ENCODE measurements at regions not wholly inside any gene's neighbourhood (a gene's known extent, or its start where the extent isn't known, plus 50 kb on each side); places are given as distances from the start of the nearest gene placed in this dataset.
"Not testable (repeated sequence)": the region's sequence is repeated elsewhere in the genome, so short reads cannot be mapped to it uniquely, and the experiment has no call there.

DNA sequence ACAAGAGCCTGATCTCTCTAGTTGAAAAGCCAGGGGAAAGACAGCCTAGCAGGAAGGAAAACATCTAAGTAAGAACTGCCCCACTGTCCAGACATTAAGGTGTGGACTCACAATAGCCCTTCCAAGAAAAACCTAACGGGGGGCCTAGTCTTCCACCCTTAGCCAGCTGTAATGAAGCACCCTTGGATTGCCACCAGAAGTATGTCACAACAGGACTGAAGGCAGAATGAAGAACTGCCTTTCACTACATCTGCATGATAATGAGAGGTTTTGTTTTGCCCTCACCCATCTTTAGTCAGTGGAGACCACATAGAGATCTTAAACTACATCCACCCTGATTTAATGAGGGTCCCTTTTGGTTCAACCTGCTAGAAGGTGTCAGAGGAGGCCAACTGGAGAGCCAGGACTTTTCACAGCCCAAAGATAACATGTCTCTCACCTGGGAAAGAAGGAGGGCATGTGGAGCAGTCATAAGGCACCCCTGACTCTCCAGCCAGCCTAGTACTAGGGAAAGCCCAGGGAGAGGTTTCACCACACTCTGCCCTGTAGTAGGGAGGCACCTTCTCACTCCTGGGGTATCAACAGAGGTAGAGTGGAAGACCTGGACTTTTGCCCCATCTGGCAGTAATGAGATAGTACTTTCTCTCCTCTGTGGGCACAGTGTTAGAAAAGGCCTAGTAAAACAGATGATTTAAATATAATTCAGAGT, 1017.4 kb upstream of the MANEA start:
- Mint-ChIP-seq H3K4me3 (no peak overlapping the region), H3K4me1 (no peaks in the 10 kb centered on the region), H3K27ac (no peak overlapping the region), H3K36me3 (no peaks in the 10 kb centered on the region), H3K9me3 (no peaks in the 10 kb centered on the region), H3K27me3 (ENCODE audit: insufficient read depth, low read depth) (peaks cover 4% of the 10 kb centered on the region)
- no peak overlapping the region for H3K4me3 ChIP-seq
- no peak overlapping the region for H3K27ac ChIP-seq
- no peak for DNase-seq (ENCODE audit: low spot score)
- H4K20me1 ChIP-seq (ENCODE audit: low read depth), result no peaks in the 10 kb centered on the region
- H3K27me3 ChIP-seq, result peaks cover 23% of the 10 kb centered on the region
- no peaks in the 10 kb centered on the region for H3F3A ChIP-seq (ENCODE audit: low read depth)
- no peak overlapping the region for H3K9ac ChIP-seq
- no peaks in the 10 kb centered on the region for H3K79me2 ChIP-seq (ENCODE audit: low read depth)
- TF ChIP-seq EZH2 (IDR thresholded peaks at IDR 0.05), result no peak
- TF ChIP-seq, protein P1, sequence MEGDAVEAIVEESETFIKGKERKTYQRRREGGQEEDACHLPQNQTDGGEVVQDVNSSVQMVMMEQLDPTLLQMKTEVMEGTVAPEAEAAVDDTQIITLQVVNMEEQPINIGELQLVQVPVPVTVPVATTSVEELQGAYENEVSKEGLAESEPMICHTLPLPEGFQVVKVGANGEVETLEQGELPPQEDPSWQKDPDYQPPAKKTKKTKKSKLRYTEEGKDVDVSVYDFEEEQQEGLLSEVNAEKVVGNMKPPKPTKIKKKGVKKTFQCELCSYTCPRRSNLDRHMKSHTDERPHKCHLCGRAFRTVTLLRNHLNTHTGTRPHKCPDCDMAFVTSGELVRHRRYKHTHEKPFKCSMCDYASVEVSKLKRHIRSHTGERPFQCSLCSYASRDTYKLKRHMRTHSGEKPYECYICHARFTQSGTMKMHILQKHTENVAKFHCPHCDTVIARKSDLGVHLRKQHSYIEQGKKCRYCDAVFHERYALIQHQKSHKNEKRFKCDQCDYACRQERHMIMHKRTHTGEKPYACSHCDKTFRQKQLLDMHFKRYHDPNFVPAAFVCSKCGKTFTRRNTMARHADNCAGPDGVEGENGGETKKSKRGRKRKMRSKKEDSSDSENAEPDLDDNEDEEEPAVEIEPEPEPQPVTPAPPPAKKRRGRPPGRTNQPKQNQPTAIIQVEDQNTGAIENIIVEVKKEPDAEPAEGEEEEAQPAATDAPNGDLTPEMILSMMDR (IDR thresholded peaks at IDR 0.05), result no peak
- TF ChIP-seq EZH2phosphoT487 (IDR thresholded peaks at IDR 0.05), result no peak
- no peak overlapping the region for H2AFZ ChIP-seq (replicated peaks)
- no peaks in the 10 kb centered on the region for H3K9me3 ChIP-seq (ENCODE audit: low read depth)
- H3K4me1 ChIP-seq, result no peaks in the 10 kb centered on the region
- H3K36me3 ChIP-seq, result no peaks in the 10 kb centered on the region
- H3K4me2 ChIP-seq, result no peak overlapping the region

DNA sequence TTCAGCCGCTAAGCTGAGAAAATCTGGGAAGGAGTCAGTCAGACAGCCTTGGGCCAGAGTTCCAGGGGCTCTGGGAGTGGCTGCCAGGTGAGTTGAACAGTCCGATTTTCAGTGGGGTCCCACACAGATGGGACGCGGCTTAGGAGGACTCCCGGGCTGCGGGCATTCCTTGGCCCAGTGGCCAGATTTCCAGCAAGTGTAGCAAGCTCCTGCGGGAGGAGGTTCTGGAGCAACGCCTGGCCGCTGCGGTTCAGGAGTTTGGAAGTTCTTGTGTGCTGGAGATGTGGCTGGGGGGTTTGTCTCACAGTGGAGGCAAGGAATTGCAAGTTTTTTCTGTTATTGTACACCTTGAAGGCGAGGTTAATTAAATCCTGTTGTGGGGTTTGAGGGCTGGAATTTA, 1020.1 kb upstream of the MANEA start:
- not testable (repeated sequence) for H3K79me2 ChIP-seq (ENCODE audit: low read depth); H3K4me3 Mint-ChIP-seq; H3K4me3 ChIP-seq; H3K27ac ChIP-seq; H3F3A ChIP-seq (ENCODE audit: low read depth); H3K27me3 Mint-ChIP-seq (ENCODE audit: insufficient read depth, low read depth); H3K4me1 Mint-ChIP-seq; H3K27ac Mint-ChIP-seq; H3K36me3 Mint-ChIP-seq; H3K36me3 ChIP-seq; DNase-seq (ENCODE audit: low spot score); H3K4me2 ChIP-seq; H3K9me3 ChIP-seq (ENCODE audit: low read depth); H3K4me1 ChIP-seq; H3K9me3 Mint-ChIP-seq; H2AFZ ChIP-seq (replicated peaks); H3K9ac ChIP-seq; H4K20me1 ChIP-seq (ENCODE audit: low read depth)
- H3K27me3 ChIP-seq, result peaks cover 23% of the 10 kb centered on the region

DNA sequence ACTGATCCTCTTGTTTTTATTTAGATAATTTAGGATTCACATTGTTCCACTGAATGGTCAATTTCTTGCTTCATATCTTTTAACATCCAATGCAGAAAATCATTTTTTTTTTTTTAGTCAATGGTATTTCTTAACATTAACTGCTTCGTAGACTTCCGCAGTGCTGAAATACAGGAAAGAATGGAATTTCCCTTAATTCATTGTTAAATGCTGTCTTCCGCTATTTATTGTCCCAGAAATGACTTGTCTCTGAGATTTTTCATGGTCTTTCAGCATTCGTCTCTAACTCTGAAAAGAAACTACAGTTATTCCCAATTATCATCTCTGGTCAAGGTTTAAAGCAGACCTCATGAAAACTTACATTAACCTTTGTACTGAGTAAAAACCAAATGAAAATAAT, 1029.1 kb upstream of the MANEA start:
- Histone ChIP-seq H3F3A (ENCODE audit: low read depth) (no peaks in the 10 kb centered on the region), H3K27ac (no peak overlapping the region), H3K9me3 (ENCODE audit: low read depth) (no peaks in the 10 kb centered on the region), H4K20me1 (ENCODE audit: low read depth) (no peaks in the 10 kb centered on the region), H3K79me2 (ENCODE audit: low read depth) (no peaks in the 10 kb centered on the region), H3K9ac (no peak overlapping the region), H3K36me3 (no peaks in the 10 kb centered on the region), H3K4me3 (no peak overlapping the region), H2AFZ (replicated peaks) (peak overlapping the region; percentile 2), H3K4me1 (no peaks in the 10 kb centered on the region), H3K4me2 (no peak overlapping the region), H3K27me3 (no peaks in the 10 kb centered on the region)
- no peak overlapping the region for H3K27ac Mint-ChIP-seq
- H3K4me1 Mint-ChIP-seq, result no peaks in the 10 kb centered on the region
- H3K9me3 Mint-ChIP-seq, result no peaks in the 10 kb centered on the region
- DNase-seq (ENCODE audit: low spot score), result no peak
- TF ChIP-seq EZH2 (IDR thresholded peaks at IDR 0.05) (no peak), EZH2phosphoT487 (IDR thresholded peaks at IDR 0.05) (no peak)
- TF ChIP-seq, protein P1 (IDR thresholded peaks at IDR 0.05), result no peak
- peaks cover 2% of the 10 kb centered on the region for H3K27me3 Mint-ChIP-seq (ENCODE audit: insufficient read depth, low read depth)
- no peak overlapping the region for H3K4me3 Mint-ChIP-seq
- H3K36me3 Mint-ChIP-seq, result no peaks in the 10 kb centered on the region

DNA sequence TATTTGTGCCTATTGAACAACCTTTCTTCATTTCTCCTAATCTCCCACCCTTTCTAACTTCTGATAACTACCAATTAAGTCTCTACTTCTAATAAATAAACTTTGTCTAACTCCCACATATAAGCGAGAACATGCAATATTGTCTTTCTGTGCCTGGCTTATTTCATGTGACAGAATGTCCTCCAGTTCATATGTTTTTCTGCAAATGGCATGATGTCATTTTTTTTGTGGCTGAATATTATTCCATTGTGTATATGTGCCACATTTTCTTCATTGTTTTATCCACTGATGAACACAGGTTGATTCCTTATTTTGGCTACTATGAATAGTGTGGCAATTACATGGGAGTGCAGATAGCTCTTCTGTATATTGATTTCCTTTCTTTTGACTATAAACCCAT, 1041.5 kb upstream of the MANEA start:
- no peaks in the 10 kb centered on the region for H3K9me3 ChIP-seq (ENCODE audit: low read depth)

More for the DNA sequence above, 1041.5 kb upstream of the MANEA start:
- no peaks in the 10 kb centered on the region for H3K4me1 ChIP-seq
- no peak overlapping the region for H2AFZ ChIP-seq (replicated peaks)
- no peak overlapping the region for H3K27ac Mint-ChIP-seq
- no peaks in the 10 kb centered on the region for H3F3A ChIP-seq (ENCODE audit: low read depth)
- TF ChIP-seq EZH2phosphoT487 (IDR thresholded peaks at IDR 0.05), result no peak
- TF ChIP-seq, protein P1 (IDR thresholded peaks at IDR 0.05), result no peak
- TF ChIP-seq EZH2 (IDR thresholded peaks at IDR 0.05), result no peak
- H3K4me3 ChIP-seq, result no peak overlapping the region
- no peaks in the 10 kb centered on the region for H3K36me3 Mint-ChIP-seq
- DNase-seq (ENCODE audit: low spot score), result no peak
- no peaks in the 10 kb centered on the region for H3K36me3 ChIP-seq
- H3K79me2 ChIP-seq (ENCODE audit: low read depth), result no peaks in the 10 kb centered on the region
- no peaks in the 10 kb centered on the region for H4K20me1 ChIP-seq (ENCODE audit: low read depth)
- peaks cover 5% of the 10 kb centered on the region for H3K9me3 Mint-ChIP-seq
- no peaks in the 10 kb centered on the region for H3K27me3 ChIP-seq
- H3K4me2 ChIP-seq, result no peak overlapping the region
- no peak overlapping the region for H3K27ac ChIP-seq
- H3K4me1 Mint-ChIP-seq, result no peaks in the 10 kb centered on the region
- H3K4me3 Mint-ChIP-seq, result no peak overlapping the region
- no peaks in the 10 kb centered on the region for H3K27me3 Mint-ChIP-seq (ENCODE audit: insufficient read depth, low read depth)
- no peak overlapping the region for H3K9ac ChIP-seq

Data from neural progenitor cell (in vitro differentiated cells).